ENCODE measurements at regions not wholly inside any gene's neighbourhood (a gene's known extent, or its start where the extent isn't known, plus 50 kb on each side); places are given as distances from the start of the nearest gene placed in this dataset.

- H3K36me3 ChIP-seq (ENCODE audit: insufficient read depth, low read length) = no peaks in the 10 kb centered on the region
- H3K27ac ChIP-seq (ENCODE audit: low read length) = no peak overlapping the region
- no peaks in the 10 kb centered on the region for H3K9me3 ChIP-seq (ENCODE audit: low read length)
- H2AFZ ChIP-seq (ENCODE audit: low read depth, low read length) = no peak overlapping the region
- no peaks in the 10 kb centered on the region for H3K79me2 ChIP-seq (replicated peaks; ENCODE audit: insufficient read depth, low read length)
- H3K4me2 ChIP-seq (ENCODE audit: low read length) = no peak overlapping the region
- H3K27me3 ChIP-seq (ENCODE audit: insufficient read depth, low read depth, low read length) = no peaks in the 10 kb centered on the region
- no peaks in the 10 kb centered on the region for H4K20me1 ChIP-seq (ENCODE audit: insufficient read depth)
- no peaks in the 10 kb centered on the region for H3K9me2 ChIP-seq (ENCODE audit: insufficient read depth, low read length)
- no peak overlapping the region for H3K4me3 ChIP-seq (ENCODE audit: low read length)
- TF ChIP-seq POLR2AphosphoS5 (IDR thresholded peaks at IDR 0.05) (no peak), TAF1 (IDR thresholded peaks at IDR 0.05; ENCODE audit: low read depth) (no peak), MXI1 (conservative IDR thresholded peaks at IDR 0.05; ENCODE audit: poor library complexity, severe bottlenecking) (no peak), EP300 (conservative IDR thresholded peaks at IDR 0.05; ENCODE audit: poor library complexity, severe bottlenecking) (no peak), CTCF (IDR thresholded peaks at IDR 0.05; ENCODE audit: poor library complexity, severe bottlenecking) (no peak), REST (IDR thresholded peaks at IDR 0.05; ENCODE audit: borderline replicate concordance) (no peak), EZH2 (IDR thresholded peaks at IDR 0.05; ENCODE audit: borderline replicate concordance, insufficient read depth, low read length, poor library complexity, severe bottlenecking) (no peak)
- H3F3A ChIP-seq (ENCODE audit: insufficient read depth, low read length, poor library complexity, severe bottlenecking) = no peaks in the 10 kb centered on the region
- H3K9ac ChIP-seq (ENCODE audit: low read length) = no peak overlapping the region
These were observed 673.9 kb downstream of the SLC16A7 start for GRCh38 chr12:60269611-60270269.

- no peaks in the 10 kb centered on the region for H3K79me2 ChIP-seq (replicated peaks; ENCODE audit: insufficient read depth, low read length)
- H3K9ac ChIP-seq (ENCODE audit: low read length) = no peak overlapping the region
- no peak overlapping the region for H3K27ac ChIP-seq (ENCODE audit: low read length)
- no peaks in the 10 kb centered on the region for H4K20me1 ChIP-seq (ENCODE audit: insufficient read depth)
- H3K27me3 ChIP-seq (ENCODE audit: insufficient read depth, low read depth, low read length) = no peaks in the 10 kb centered on the region
- no peaks in the 10 kb centered on the region for H3K9me3 ChIP-seq (ENCODE audit: low read length)
- no peaks in the 10 kb centered on the region for H3K9me2 ChIP-seq (ENCODE audit: insufficient read depth, low read length)
- H3K4me3 ChIP-seq (ENCODE audit: low read length) = no peak overlapping the region
- no peaks in the 10 kb centered on the region for H3K36me3 ChIP-seq (ENCODE audit: insufficient read depth, low read length)
- no peak overlapping the region for H3K4me2 ChIP-seq (ENCODE audit: low read length)
- TF ChIP-seq CTCF (IDR thresholded peaks at IDR 0.05; ENCODE audit: poor library complexity, severe bottlenecking) (no peak), REST (IDR thresholded peaks at IDR 0.05; ENCODE audit: borderline replicate concordance) (no peak), EZH2 (IDR thresholded peaks at IDR 0.05; ENCODE audit: borderline replicate concordance, insufficient read depth, low read length, poor library complexity, severe bottlenecking) (no peak), SMC3 (conservative IDR thresholded peaks at IDR 0.05; ENCODE audit: poor library complexity) (no peak), RAD21 (conservative IDR thresholded peaks at IDR 0.05) (no peak), TAF1 (IDR thresholded peaks at IDR 0.05; ENCODE audit: low read depth) (no peak), POLR2AphosphoS5 (IDR thresholded peaks at IDR 0.05) (no peak), MXI1 (conservative IDR thresholded peaks at IDR 0.05; ENCODE audit: poor library complexity, severe bottlenecking) (no peak), EP300 (conservative IDR thresholded peaks at IDR 0.05; ENCODE audit: poor library complexity, severe bottlenecking) (no peak)
- no peaks in the 10 kb centered on the region for H3F3A ChIP-seq (ENCODE audit: insufficient read depth, low read length, poor library complexity, severe bottlenecking)
- H2AFZ ChIP-seq (ENCODE audit: low read depth, low read length) = no peak overlapping the region
These were observed 676.0 kb downstream of the SLC16A7 start for GRCh38 chr12:60271816-60272215.

All from neural cell (in vitro differentiated cells).